ENCODE measurements at regions not wholly inside any gene's neighbourhood (a gene's known extent, or its start where the extent isn't known, plus 50 kb on each side); places are given as distances from the start of the nearest gene placed in this dataset.

GRCh38 chr16:16937576-16937975, 533.2 kb downstream of the XYLT1 start:
- Histone ChIP-seq H2AK5ac (ENCODE audit: low read depth, low read length) (no peak overlapping the region), H4K8ac (ENCODE audit: extremely low read depth, insufficient read depth, low read length) (no peak overlapping the region), H3K79me1 (ENCODE audit: low read depth, low read length) (no peaks in the 10 kb centered on the region), H2BK20ac (ENCODE audit: low read length) (no peak overlapping the region), H3K18ac (ENCODE audit: extremely low read depth, low read length) (no peak overlapping the region), H2AFZ (ENCODE audit: low read length) (no peak overlapping the region), H3K79me2 (ENCODE audit: control insufficient read depth in 1 of 2, insufficient read depth in 2 of 2, low read length in 2 of 2) (no peaks in the 10 kb centered on the region), H2BK12ac (ENCODE audit: low read depth, low read length) (no peak overlapping the region), H3K4ac (replicated peaks; ENCODE audit: insufficient read length, low read depth, low read length) (no peak overlapping the region), H2BK15ac (ENCODE audit: low read length) (no peak overlapping the region), H3K4me1 (replicated peaks in 1 of 4; ENCODE audit: control insufficient read depth in 3 of 4, insufficient read depth in 4 of 4, low read length in 3 of 4) (peaks cover 4 to 10% (median 7%) of the 10 kb centered on the region in 4 experiments; a peak in 4 of 7 replicates), H4K5ac (ENCODE audit: insufficient read length, low read depth, low read length) (no peak overlapping the region), H3K4me2 (ENCODE audit: insufficient read depth in 1 of 2, low read depth in 2 of 2, low read length in 2 of 2) (no peak overlapping the region), H3K27ac (ENCODE audit: low read depth, low read length) (no peak overlapping the region), H3K9me3 (ENCODE audit: insufficient read depth in 2 of 2, low read depth in 1 of 2, low read length in 1 of 2) (no peaks in the 10 kb centered on the region; a peak in 1 of 4 replicates), H3K9ac (replicated peaks in 1 of 4; ENCODE audit: extremely low read depth in 1 of 4, low read depth in 3 of 4, low read length in 3 of 4) (no peak overlapping the region), H3K23ac (ENCODE audit: insufficient read length) (no peak overlapping the region), H3K23me2 (ENCODE audit: low read depth, low read length) (no peaks in the 10 kb centered on the region), H2BK120ac (replicated peaks; ENCODE audit: low read depth, low read length) (no peak overlapping the region), H3K27me3 (replicated peaks in 1 of 4; ENCODE audit: control insufficient read depth in 3 of 4, extremely low read depth in 1 of 4, insufficient read depth in 3 of 4, low read length in 3 of 4) (no peaks in the 10 kb centered on the region; a peak in 1 of 7 replicates), H3K56ac (replicated peaks; ENCODE audit: insufficient read length, low read depth, low read length) (no peak overlapping the region), H4K20me1 (replicated peaks in 1 of 2; ENCODE audit: control insufficient read depth in 1 of 2, insufficient read depth in 2 of 2, low read length in 2 of 2) (no peaks in the 10 kb centered on the region), H4K91ac (replicated peaks; ENCODE audit: insufficient read length, low read length) (no peak overlapping the region), H3K36me3 (ENCODE audit: control insufficient read depth in 2 of 4, insufficient read depth in 4 of 4, low read length in 3 of 4) (no peaks in the 10 kb centered on the region), H3K4me3 (ENCODE audit: extremely low read depth in 1 of 4, insufficient read depth in 2 of 4, low read depth in 3 of 4, low read length in 4 of 4) (no peak overlapping the region), H3K14ac (ENCODE audit: insufficient read length) (no peak overlapping the region), H2BK5ac (ENCODE audit: low read depth, low read length) (no peak overlapping the region)
- FAIRE-seq: no peak
- no peak for DNase-seq (ENCODE audit: low read depth in 1 of 2, low spot score in 2 of 2)
- CTCF ChIA-PET (ENCODE audit: partially characterized antibody): interaction anchor here (0.9 kb wide), 1 partner anchor 64 kb away, joined by 3 read pairs; no protein-coding TSS in a partner anchor
- 90% methylated on average over 2 of the region's 2 CpGs; no CpG with 5 or more reads in 1 of the 2 experiments for WGBS, 2 experiments (ENCODE audit: extremely low coverage in 1 of 2, insufficient coverage in 1 of 2, insufficient read length in 1 of 2, insufficient replicate concordance in 2 of 2, low coverage in 1 of 2, low lambda C conversion rate in 2 of 2, missing lambda C conversion rate in 1 of 2)
- POLR2A ChIA-PET (ENCODE audit: partially characterized antibody): no interaction called here
- no peak for TF ChIP-seq TAF1 (IDR thresholded peaks at IDR 0.05; ENCODE audit: low read depth, low read length)
- no peak for TF ChIP-seq ZNF274 (IDR thresholded peaks at IDR 0.05; ENCODE audit: borderline replicate concordance, extremely low read depth, low read length)
- TF ChIP-seq CREB1 (IDR thresholded peaks at IDR 0.05): no peak
- TF ChIP-seq CBX8 (IDR thresholded peaks at IDR 0.05; ENCODE audit: borderline replicate concordance, low read depth, low read length): no peak
- no peak for TF ChIP-seq SIRT6 (IDR thresholded peaks at IDR 0.05; ENCODE audit: low read length)
- TF ChIP-seq POU5F1 (IDR thresholded peaks at IDR 0.05; ENCODE audit: low read depth, low read length): no peak
- no peak for TF ChIP-seq CTBP2 (IDR thresholded peaks at IDR 0.05; ENCODE audit: borderline replicate concordance, insufficient read depth, insufficient read length, low read length)
- no peak for TF ChIP-seq CTCF (IDR thresholded peaks at IDR 0.05; ENCODE audit: control extremely low read depth in 1 of 3, insufficient read depth in 1 of 3, low read depth in 1 of 3, low read length in 3 of 3)
- TF ChIP-seq TAF7 (optimal IDR thresholded peaks at IDR 0.05; ENCODE audit: borderline replicate concordance, low read depth, low read length): no peak
- no peak for TF ChIP-seq RFX5 (IDR thresholded peaks at IDR 0.05; ENCODE audit: borderline replicate concordance, low read depth, low read length)
- TF ChIP-seq JUND (IDR thresholded peaks at IDR 0.05; ENCODE audit: low read length): no peak
- no peak for TF ChIP-seq EZH2 (IDR thresholded peaks at IDR 0.05; ENCODE audit: low read depth, low read length, severe bottlenecking)

Measured in H1 (cell line).